Stimulated activated CD4-positive, alpha-beta T cell treated with anti-CD3 and anti-CD28 coated beads, Interleukin-15, amount 100 ng/mL, for 48 hours (primary cell): ENCODE measurements at regions not wholly inside any gene's neighbourhood (a gene's known extent, or its start where the extent isn't known, plus 50 kb on each side); places are given as distances from the start of the nearest gene placed in this dataset.

Source experiments
- DNase-seq, 2 donors: peaks; one replicate each; pipeline ENCODE4 v3.0.0-alpha.2; 2020; ENCODE audit warnings: low read depth in 2 of 2

DNA sequence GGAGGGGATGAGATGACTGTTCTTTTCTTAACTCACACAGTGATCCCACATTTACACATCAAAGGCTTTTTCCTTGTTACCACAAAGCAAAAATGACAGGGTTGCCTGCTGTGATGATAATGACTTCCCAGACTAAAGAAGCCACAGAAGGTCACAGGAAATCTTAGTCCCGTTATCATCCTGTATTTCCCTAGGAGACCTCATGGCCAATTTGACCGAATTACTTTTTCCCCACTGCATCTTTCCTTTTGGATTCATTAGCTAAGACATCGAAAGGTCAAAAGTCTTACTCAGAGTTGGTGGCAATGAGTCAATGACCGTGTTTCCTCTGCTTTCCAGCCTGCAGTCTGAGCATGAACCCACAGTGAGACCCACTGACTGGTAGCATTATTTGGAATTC, 130.1 kb upstream of the INHBA start:
- no peak for DNase-seq

- DNase-seq: no peak
Observed at GRCh38 chr7:41830271-41830670, 127.4 kb upstream of the INHBA start.

GRCh38 chr7:41828911-41829310, 126.0 kb upstream of the INHBA start:
- DNase-seq: no peak

- no peak for DNase-seq
Observed at GRCh38 chr7:41826641-41827040, 123.8 kb upstream of the INHBA start.

DNA sequence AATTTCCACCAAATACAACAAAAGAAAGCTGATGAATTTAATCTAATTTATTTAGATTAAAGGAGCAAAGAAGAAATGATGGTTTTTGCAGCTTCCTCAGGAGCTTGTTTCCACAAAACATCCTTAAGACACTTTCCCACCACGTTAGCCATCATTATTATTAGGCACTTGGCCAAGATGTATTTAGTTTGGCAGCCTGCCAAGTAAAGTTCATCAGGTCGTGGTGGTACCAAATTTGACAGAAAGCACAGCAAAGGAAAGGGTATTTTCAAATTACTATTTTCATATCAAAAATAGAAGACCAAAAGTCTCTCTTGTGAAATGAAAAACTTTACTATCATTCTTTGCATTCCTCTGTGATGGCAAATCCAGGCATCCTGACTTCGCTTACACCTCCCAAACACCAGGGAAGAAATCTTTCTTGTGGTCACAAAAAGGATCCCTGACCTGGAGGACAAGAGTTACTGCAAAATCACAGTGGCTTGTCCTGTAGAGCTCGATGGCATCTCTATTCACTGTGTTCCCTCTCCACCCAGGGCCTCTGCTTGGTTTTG, 123.1 kb upstream of the INHBA start:
- DNase-seq: no peak

DNA sequence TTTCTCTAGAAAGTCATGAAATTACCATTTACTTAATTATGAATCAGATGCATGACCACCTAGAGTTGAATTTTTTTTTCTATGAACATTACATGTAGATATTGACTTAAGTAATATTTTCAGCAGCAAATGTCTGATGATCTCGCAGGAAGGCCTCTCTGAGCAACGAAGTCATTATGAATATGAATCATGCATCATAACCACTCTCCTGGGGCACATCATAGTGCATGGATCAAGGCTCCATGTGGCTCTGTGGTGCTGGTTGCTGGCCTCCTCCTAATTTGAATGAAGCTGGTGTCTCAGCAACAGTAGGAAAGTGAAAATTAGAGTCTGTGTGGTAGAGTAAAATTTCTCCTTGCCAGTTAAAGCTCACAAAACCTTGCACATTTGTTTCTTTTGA, 121.4 kb upstream of the INHBA start:
- DNase-seq: no peak

GRCh38 chr7:41822259-41822817, 119.4 kb upstream of the INHBA start:
- DNase-seq: no peak

GRCh38 chr7:41821521-41822213, 118.8 kb upstream of the INHBA start:
- DNase-seq: no peak

DNA sequence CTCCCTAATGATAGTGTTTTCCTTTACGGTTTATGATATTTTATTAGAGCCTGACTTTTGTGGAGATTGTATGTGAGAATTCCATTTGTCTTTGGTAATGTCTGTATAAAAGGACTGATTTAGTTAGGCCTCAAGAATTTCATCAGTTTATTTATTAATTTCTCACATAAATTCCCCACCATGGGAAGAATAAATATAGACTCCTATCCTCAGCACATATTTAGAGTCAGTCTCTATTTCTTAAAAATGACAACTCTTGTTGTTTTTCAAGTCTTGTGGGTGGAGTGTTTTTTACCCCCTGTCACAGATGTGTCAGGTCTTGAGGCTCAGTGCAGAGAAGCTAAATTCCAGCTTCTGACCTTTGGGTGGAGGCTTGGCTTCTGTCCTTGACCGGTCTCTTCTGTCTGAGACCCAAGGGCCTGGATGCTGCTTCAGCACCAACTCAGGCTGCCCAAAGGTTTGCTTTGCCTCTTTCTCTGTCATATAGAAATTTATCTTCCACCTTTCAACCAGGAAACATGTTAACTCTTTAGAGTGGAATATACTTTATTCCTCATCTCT, 117.3 kb upstream of the INHBA start:
- no peak for DNase-seq

GRCh38 chr7:41819645-41820044, 116.8 kb upstream of the INHBA start:
- DNase-seq: no peak

GRCh38 chr7:41818765-41819398, 116.0 kb upstream of the INHBA start:
- DNase-seq: no peak

GRCh38 chr7:41817386-41817785, 114.5 kb upstream of the INHBA start:
- no peak for DNase-seq

DNA sequence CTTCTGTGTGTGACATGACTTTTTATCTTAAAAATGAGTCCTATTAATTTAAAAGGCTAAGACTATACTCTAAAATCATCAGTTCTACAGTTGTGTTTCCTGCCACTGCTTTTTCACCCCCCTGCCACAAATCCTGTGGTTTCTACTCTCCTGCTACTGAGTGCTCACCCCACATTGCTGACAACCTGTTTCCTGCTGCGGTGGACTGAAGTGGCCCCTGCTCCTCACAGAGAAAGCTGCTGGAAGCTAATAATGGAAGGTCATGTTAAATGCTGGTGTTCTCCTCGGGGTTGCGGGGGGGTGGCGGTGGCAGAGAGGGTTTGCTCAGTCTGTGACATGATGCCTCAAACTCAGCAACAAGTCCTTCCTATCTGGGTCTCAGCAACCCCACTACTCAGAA, 113.2 kb upstream of the INHBA start:
- DNase-seq: no peak

- no peak for DNase-seq
Observed at GRCh38 chr7:41814888-41815287, 112.0 kb upstream of the INHBA start.

DNA sequence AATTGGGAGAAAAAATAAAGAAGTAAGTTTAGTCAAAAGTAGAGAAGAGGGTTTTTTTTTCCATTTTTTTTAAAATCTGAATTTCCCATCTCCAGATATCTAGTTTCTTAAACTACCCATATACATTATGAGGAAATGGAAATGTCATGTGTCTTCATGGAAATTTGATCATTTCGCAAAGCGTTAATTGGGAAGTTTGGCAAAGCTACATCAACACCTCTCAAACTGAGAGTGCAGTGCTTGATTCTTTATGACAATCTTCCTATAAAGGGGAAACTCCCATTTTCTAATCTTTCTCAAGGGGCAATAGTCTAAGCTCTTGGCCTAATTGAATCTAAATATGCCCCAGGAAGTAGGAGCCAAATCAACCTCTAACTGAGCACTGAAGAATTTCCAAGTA, 110.4 kb upstream of the INHBA start:
- DNase-seq: no peak

DNA sequence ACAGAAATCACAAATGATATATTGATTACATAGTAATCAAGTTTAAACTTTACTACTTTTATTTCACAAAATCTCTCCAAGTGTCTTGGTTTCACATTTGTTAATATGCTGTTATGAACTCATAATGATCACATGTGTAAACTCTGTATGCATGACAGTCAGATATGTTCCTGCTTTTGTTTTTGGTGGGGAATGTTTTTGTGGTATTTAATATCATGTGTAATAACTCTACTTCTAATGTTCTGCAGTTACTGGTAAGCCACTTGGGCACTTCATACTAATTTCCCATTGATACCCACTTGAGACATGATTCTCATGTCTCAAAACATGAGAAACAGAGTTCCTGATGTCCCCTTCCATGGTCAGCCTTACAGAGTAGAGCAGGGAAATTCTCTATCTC, 109.1 kb upstream of the INHBA start:
- DNase-seq: no peak

GRCh38 chr7:41809940-41810576, 107.2 kb upstream of the INHBA start:
- no peak for DNase-seq

DNA sequence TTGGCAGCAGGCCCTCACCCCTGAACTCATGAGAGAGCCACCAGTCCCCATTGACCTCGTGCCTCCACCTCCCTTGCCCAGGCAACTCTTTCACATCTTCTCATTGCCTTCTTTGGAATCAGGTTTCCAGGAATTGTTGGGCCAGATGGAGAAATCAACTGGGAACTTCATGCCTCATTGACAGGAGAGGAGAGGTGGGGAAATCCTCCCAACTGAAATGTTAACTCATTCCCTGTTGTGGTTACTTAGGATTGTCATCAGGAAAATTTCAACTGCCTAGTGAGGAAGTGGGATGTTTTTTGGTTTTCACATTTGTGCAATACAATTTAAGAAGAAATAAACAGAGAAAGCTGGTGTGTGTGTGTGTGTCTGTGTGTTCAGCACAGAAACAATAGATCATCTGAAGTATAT, 106.6 kb upstream of the INHBA start:
- DNase-seq: no peak

- DNase-seq: no peak
Observed at GRCh38 chr7:41809116-41809515, 106.2 kb upstream of the INHBA start.

DNA sequence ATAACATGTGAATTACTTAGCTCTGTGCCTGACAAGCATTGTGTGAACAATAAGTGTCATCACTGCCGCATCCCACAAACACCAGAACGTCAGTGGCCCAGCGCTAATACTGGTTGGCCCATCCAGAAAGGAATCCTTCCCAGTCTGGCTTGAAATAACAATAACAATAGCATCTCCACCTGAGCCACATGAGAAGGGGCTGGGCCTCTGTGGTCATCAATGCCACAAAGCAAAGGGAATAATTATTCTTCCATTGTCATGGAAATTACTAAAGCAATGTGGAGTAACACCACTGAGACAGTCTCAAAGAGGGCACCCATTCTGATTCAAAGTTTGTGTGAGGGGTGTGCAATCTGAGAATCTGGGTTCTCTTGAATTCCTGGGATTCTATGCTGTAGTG, 105.7 kb upstream of the INHBA start:
- DNase-seq: no peak

- DNase-seq: no peak
Observed at GRCh38 chr7:41803569-41803968, 100.7 kb upstream of the INHBA start.

- no peak for DNase-seq
Observed at GRCh38 chr7:41796331-41796730, 93.4 kb upstream of the INHBA start.
